Bronchial epithelial cell (primary cell): ENCODE measurements at regions not wholly inside any gene's neighbourhood (a gene's known extent, or its start where the extent isn't known, plus 50 kb on each side); places are given as distances from the start of the nearest gene placed in this dataset.

ENCODE experiments used
- DNase-seq: peaks from one replicate; pipeline ENCODE4 v3.0.0-alpha.2; 2010; ENCODE audit warnings: low read depth
- FAIRE-seq: peaks from 2 replicates; lab custom pipeline; 2011; peaks lifted over from hg19 to GRCh38; lab: Jason Lieb, UNC
- H3K27me3 ChIP-seq: 2 replicates; pipeline ENCODE4 v1.5.1; 2011; ENCODE audit warnings: low read length; ENCODE audit not compliant: control insufficient read depth, insufficient read depth
- H3K36me3 ChIP-seq: 2 replicates; pipeline ENCODE4 v1.5.1; 2011; ENCODE audit warnings: low read length; ENCODE audit not compliant: control insufficient read depth, insufficient read depth
- H3K4me3 ChIP-seq: 2 replicates; pipeline ENCODE4 v1.5.1; 2011; ENCODE audit warnings: mild to moderate bottlenecking, low read depth, low read length, control low read depth
- TF ChIP-seq, protein P1 (sequence below): IDR thresholded peaks from 2 replicates; pipeline ENCODE4 v1.5.1; 2011; ENCODE audit warnings: mild to moderate bottlenecking, moderate library complexity, low read length, control low read depth, inconsistent platforms; ENCODE audit not compliant: insufficient read depth, severe bottlenecking

DNA sequence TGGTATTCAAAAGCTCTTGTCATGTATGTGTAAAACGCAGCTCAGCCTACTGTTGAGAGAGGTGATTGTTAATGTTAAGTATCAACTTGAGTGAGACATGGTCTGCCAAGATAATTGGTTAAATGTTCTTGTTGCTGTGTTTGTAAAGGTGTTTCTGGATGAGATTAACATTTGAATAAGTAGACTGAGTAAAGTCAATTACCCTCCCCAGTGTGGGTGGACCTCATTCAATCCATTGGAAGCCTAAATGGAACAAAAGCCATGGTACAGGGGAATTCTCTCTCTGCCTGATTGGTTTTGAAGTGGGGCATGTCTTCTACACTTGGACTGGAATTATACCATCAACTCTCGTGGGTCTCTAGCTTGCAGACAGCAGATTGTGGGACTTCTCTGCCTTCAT is 63.8 kb upstream of the RERGL start:
- no peak for FAIRE-seq
- Histone ChIP-seq H3K4me3 (no peak overlapping the region), H3K36me3 (no peaks in the 10 kb centered on the region), H3K27me3 (no peaks in the 10 kb centered on the region)
- no peak for DNase-seq
- TF ChIP-seq, protein P1, sequence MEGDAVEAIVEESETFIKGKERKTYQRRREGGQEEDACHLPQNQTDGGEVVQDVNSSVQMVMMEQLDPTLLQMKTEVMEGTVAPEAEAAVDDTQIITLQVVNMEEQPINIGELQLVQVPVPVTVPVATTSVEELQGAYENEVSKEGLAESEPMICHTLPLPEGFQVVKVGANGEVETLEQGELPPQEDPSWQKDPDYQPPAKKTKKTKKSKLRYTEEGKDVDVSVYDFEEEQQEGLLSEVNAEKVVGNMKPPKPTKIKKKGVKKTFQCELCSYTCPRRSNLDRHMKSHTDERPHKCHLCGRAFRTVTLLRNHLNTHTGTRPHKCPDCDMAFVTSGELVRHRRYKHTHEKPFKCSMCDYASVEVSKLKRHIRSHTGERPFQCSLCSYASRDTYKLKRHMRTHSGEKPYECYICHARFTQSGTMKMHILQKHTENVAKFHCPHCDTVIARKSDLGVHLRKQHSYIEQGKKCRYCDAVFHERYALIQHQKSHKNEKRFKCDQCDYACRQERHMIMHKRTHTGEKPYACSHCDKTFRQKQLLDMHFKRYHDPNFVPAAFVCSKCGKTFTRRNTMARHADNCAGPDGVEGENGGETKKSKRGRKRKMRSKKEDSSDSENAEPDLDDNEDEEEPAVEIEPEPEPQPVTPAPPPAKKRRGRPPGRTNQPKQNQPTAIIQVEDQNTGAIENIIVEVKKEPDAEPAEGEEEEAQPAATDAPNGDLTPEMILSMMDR = no peak

DNA sequence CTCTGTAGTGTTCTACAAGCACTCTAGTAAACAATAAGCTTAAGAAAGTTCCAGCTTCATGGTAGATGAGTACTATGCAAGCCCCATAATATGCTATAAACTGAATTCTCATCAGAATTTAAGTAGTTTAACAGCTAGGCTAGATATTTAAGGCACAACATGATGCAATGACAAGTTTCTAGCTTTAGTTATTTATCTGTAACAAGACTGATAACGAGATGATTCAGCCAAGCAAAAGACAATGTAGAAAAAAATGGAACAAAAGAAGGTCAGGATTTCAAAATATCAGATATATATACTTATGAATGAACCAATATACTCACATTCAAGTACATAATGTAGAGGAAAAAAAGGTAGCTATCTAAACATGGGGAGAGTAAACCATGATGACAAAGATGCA is 61.0 kb upstream of the RERGL start:
- FAIRE-seq (no peak), DNase-seq (no peak)
- TF ChIP-seq, protein P1 = no peak
- Histone ChIP-seq H3K36me3 (no peaks in the 10 kb centered on the region), H3K27me3 (no peaks in the 10 kb centered on the region), H3K4me3 (no peak overlapping the region)

DNA sequence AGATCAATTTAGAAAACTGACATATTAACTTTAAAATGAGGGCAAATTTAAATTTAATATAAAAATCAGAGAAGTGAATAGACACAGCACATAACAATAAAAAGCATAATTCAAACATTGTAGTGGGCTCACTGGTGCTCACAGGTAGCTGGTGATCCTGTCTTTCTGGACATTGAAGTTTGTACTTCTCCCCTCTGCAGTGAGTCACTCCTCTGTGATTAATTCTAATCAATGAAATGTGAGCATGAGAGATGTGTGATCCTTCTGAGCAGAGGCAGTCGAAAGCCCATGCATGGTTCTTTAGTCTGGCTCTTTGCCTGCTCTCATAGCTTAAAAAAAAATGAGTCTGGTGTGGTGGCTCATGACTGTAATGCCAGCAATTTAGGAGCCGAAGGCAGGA is 59.0 kb upstream of the RERGL start:
- TF ChIP-seq, protein P1 = no peak
- FAIRE-seq (no peak), DNase-seq (peak; percentile 28)

DNA sequence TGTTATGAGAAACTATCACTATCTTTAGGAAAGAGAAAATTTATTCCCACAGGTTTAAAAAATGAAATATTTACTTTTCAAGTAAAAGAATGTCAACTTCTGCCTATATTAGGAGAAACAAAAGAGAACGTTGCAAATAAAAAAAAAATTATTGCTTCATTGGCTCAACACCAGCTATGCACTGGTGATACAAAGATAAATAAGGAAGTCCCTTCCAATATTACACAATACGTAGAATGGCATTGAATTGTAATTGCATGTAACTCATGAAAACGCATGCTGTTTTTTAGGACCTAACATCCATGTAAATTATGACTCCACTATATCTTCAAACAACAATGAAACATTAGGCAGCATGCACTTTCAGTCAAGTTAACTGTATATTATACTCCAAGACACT is 56.4 kb upstream of the RERGL start:
- DNase-seq = peak; percentile 66
- FAIRE-seq = no peak
- Histone ChIP-seq H3K36me3 (no peaks in the 10 kb centered on the region), H3K4me3 (no peak overlapping the region), H3K27me3 (no peaks in the 10 kb centered on the region)
- TF ChIP-seq, protein P1 = no peak

More for the DNA sequence above, 59.0 kb upstream of the RERGL start:
- no peaks in the 10 kb centered on the region for H3K36me3 ChIP-seq
- no peak overlapping the region for H3K4me3 ChIP-seq
- H3K27me3 ChIP-seq = no peaks in the 10 kb centered on the region

DNA sequence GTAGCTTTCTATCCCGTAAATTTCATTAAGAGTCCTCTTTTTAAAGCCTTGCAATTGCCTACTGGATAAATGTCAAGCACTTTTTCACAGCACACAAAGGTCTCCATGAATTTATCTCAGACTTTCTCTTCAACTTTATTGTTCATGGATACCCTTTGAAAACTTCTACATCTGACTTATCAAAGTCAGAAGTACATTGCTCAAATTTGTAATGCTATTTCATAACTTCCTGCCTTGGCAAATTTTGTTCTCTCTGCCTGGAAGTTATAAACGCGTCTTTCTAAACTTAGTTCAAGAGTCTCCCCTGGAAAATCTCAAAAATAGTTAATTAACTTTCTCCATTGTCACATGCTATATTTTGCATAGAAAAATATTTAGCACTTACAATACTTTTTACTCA is 55.9 kb upstream of the RERGL start:
- no peak overlapping the region for H3K4me3 ChIP-seq
- H3K27me3 ChIP-seq = no peaks in the 10 kb centered on the region
- H3K36me3 ChIP-seq = no peaks in the 10 kb centered on the region
- DNase-seq = peak; percentile 55
- no peak for FAIRE-seq
- TF ChIP-seq, protein P1 = no peak
